HuH-7 (cell line): ENCODE measurements at regions not wholly inside any gene's neighbourhood (a gene's known extent, or its start where the extent isn't known, plus 50 kb on each side); places are given as distances from the start of the nearest gene placed in this dataset.
"Not testable (repeated sequence)": the region's sequence is repeated elsewhere in the genome, so short reads cannot be mapped to it uniquely, and the experiment has no call there.

Source experiments
- DNase-seq: peaks from one replicate; pipeline ENCODE4 v3.0.0; 2011; ENCODE audit warnings: low spot score

DNA sequence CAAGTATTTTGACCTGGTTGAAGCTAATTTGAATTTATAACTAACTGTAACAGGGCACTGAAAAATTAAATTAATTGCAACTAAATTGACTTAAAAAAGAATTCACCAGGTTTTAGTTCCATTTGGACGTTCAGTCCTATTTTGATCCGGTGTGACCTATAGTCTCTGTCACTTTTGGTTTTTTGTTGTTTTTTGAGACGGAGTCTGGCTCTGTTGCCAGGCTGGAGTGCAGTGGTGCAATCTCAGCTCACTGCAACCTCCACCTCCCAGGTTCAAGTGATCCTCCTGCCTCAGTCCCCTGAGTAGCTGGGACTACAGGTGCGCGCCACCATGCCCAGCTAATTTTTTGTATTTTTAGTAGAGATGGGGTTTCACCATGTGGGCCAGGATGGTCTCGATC is 91.2 kb downstream of the GADD45G start:
- not testable (repeated sequence) for DNase-seq

DNA sequence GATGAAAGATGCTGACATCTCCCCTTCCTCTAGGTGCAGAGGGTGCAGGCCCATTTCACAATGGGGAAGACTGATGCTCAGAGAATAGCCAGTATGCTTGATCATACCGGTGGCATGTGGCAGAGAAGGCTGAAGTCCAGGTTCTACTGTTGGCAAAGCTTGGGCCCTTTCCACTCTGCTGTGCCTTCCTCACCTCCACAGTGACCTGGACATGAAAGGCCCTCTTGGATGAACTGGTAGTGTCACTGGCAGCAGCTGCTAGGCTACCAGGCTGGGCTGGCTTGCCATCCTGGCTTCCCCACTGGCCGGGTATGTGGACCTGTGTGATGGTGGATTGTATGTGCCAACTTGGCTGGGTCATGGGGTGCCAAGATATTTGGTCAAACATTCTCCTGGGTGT is 92.0 kb downstream of the GADD45G start:
- DNase-seq = no peak

DNA sequence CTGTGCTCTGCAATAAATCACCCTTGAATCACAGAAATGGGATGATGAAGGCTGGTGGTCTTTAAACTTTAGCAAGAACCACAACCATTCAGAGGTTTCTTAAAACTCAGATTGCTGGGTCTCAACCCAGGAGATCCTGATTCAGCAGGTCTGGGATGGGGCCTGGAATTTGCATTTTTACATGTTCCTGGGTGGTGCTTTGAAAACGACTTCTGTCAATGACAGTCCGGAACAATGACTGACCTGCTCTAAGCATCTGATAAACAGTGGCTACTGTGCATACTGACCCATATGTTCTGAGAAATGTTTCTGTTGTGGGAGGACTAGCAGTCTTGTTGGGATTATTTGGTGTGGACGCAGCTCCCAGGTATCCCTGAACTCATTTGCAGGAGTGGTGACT is 92.7 kb downstream of the GADD45G start:
- no peak for DNase-seq

DNA sequence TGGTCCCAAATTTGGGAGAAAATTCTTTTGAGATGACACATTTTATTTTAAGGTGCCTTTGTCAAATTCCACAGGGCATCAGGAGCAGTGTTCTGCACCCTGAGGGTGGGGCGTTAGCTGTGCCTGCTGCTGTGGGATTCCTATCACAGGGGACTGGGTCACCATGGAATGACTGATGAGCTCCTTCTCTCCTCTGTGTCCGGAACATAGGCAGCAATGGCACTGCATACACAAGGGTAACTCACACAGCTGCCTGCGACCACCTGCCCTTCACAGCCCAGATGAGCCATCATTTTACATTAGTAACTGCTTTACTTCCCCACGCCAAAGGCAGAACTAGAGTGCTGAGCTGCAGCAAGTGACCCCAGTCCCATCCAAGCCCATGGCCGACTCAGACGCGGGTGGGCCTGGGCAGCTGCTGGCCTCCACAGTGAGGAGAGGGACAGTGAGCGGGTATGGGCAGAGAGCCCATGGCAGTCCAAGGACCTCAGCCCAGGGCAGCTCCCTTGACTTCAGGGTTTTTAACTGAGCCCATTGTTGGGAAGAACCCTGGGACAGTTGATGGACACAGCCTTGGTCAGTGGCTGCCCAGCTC is 93.7 kb downstream of the GADD45G start:
- DNase-seq = no peak

DNA sequence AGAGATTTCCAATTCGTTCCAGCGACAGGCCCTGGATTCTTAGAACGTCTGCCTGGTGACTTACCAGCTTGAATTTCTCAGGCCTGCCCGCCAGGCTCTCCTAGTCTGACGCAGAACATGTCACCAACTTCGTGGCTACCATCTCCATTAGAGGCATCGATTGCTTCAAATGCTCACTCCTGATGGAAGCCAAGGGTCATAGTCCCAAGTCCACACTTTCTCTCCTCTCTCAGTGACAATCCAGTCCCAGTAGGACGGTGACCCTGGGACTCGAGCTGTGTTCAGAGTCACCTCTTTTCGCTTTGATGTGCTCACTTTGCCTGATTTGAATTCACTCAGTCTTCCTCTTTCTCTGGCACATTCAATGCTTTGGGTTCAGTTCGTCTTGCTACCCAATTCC is 94.8 kb downstream of the GADD45G start:
- no peak for DNase-seq

DNA sequence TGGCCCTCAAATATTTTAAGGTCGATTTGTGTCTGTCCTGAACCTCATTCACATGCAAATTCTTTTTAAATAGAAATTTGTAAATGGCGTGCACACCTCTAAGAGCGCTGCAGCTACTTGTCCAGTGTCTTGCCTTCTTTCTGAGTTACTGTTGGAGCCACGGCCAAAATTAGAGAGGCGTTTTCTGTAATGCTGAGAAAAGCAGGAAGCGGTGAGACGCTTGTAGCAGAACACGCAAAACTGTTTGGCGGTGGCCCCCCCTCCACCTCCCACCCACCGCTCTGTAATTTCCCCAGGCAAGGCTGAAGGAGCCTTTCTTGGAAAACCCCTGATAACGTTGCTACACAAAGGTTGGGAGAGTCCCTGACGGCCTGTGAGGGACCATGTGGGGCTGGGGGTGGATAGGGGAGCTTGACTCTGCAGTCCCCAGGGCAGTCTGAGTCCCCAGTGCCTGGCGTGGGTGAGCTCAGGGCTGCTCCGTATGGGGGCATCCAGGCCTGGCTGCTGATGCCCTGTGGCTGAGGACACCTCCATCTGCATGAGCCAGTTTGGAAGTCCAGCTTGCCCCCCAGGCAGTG is 96.5 kb downstream of the GADD45G start:
- no peak for DNase-seq

DNA sequence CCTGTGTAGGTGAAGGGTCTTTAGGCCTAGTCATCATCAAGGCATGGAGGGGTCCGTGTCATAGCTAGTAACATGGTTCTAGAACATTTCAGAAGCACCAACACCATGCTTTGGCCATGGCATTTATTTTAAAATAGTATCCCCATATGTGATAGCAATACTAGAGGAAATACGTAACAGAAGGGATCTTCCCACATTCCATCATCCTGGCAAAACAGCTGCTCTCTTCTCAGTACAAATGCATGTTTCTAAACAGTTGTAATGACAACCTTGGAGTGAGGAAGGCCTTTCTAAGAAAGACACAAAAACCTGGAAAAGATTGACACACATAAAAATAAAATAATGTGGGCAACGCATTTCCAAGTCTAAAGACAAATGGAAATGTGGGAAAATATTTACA is 97.6 kb downstream of the GADD45G start:
- DNase-seq = no peak

DNA sequence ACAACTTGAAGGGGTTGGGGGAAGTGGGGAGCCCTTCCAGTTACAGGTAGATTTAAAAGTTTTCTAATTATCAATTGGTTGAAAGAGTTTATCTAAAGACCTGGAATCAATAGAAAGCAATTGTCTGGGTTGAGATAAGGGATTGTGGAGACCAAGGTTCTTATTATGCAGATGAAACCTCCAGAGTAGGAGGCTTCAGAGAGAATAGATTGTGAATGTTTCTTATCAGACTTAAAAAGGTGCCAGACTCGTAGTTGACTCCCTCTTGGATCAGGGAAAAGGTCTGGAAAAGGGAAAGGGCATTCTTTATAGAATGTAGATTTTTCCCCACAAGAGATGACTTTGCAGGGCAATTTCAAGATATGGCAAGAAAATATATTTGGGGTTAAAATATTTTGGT is 100.8 kb downstream of the GADD45G start:
- DNase-seq = no peak

DNA sequence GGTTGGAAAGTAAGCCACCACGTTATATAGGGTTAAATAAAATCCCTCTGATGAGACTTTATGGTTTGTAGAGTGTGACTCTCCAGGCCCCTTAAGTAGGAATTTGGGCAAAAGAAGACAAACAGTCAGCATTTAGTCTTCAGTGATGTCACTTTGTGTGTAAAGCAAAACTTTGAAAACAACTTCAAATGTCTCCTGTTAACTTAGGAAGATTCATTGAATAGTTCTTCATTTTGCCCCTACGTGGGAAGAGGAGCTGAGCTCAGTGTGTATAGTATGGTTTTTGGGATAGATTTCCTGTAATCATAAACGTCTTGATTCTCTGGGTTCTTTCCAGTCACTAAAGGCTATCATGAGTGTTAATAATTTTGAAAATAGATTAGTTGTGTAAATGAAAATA is 101.3 kb downstream of the GADD45G start:
- no peak for DNase-seq

DNA sequence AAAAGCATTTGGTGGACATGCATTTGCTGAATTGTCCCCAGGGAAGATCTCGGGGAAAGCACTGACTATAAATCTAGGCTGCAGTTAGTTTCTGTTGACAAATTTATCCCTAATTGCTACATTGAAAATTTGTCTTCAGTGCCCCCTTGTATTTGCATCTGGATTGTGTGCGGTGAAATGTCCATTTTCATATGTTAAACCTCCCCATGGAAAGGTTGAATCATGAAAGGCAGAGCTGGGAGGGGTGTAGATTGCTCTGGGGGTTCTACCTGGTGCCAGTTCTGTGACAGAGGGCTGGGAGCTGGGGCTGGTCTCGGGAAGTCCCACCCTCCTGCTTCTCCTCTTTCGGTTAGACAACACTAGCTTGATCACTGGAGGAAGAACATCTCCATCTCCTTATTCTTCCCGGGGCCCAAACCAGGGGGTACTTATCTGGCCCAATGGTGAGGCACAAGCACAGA is 101.9 kb downstream of the GADD45G start:
- DNase-seq = no peak

DNA sequence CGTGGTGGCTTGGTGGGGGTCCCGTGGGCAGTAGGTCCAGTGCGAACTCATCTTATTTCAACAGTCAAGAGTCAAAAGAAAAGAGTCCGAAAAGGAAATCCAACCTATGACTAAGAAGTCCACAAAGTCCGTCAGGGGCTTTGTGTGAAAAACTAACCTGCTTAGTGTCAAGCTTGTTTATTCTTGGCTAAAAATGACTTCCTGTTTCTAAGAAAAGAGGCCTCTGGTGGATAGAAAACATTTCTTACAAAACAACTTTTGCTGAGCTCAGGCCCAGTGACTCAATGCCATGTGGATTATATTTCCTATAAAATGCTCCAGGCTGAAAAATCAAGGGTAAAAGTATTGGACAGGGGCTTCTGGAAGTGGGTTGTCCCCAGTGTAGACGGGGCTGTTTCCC is 105.9 kb downstream of the GADD45G start:
- DNase-seq = no peak

DNA sequence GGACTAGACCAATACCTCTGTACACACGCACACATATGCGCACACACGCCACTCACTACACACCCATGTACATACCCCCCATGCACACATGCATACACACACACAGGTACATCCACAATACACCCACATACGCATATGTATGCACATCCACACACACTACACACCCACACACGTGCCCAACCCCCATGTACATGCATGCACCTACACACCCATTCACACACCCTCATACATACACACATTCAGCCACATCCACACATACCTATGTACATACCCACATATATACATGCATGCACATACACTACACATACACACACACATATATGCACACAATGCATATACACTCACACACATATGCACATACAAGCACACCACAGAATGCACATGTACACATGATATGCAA is 107.1 kb downstream of the GADD45G start:
- DNase-seq = no peak

DNA sequence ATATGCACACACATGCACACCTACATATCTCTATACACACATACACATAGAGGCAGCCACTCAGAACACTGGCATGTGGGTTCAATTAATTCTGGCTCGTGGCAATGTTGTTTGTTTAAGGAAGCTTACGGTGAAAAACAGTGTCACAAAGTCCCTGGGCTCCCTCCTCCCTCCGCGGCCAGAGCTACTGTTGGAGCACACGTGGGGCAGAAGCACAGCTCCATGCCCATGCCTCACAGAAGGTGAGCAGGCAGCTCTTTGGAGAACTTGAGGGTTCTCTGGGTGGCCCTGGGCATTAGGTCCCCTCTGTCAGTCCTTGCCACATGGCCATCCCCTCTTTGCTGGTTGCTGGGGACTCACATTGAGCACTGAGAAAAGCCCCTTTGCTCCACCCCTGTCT is 107.5 kb downstream of the GADD45G start:
- no peak for DNase-seq

DNA sequence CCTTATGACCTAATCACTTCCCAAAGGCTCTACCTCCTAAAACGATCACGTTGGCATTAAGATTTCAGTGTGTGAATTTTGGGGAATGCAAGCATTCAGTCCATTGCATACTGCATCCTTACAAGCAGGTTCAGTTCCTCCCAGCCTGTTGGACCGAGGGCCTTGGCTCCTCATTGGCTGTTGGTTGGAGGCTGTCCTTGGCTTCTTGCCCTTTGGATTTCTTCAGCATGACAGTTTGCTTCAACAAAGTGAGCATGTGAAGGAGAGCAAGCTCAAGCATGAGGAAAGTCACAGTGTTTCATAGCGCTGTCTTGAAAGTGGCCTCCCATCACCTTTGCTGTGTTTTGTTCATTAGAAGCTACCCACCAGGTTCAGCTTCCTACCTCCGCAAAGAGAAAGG is 109.5 kb downstream of the GADD45G start:
- DNase-seq = no peak

DNA sequence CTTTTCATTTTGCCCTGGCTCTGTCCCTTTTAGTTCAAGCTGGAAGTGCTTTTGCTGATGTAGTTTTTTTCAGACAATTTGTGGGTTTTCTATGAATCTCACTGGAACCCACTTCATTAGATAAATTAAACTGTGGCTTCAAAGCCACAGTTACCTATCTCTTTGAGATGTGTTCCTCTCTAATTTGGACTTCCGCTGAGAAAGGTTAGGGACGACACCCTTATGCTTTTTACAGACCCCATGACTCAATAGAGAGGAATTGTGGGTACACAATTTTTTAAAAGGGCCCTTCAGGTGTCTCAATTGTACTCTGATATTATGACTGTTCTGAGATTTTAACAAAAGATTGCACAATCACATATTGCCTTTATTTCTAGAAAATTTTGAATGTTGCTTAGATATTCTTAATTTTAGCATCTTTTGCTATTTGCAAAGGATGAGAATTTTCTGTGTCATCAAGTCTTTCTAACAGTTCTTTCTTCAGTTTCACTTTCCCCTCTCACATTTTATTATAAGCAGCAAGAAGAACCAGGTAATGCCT is 110.6 kb downstream of the GADD45G start:
- no peak for DNase-seq

DNA sequence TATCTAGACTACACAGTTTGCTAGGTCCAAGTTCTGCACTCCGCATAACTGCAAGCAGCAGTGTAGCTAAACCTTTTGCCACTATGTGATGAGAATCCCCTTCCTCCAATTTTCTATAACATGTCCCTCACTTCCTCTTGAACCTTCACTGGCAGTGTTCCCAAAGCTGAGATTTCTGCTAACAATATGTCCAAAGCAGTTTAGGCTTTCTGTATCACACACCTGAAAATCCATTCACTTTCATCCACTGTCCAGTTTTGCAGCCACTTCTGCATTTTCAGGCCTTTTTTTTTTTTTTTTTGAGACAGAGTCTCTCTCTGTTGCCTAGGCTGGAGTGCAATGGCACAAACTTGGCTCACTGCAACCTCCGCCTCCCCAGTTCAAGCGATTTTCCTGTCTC is 111.1 kb downstream of the GADD45G start:
- DNase-seq = no peak

DNA sequence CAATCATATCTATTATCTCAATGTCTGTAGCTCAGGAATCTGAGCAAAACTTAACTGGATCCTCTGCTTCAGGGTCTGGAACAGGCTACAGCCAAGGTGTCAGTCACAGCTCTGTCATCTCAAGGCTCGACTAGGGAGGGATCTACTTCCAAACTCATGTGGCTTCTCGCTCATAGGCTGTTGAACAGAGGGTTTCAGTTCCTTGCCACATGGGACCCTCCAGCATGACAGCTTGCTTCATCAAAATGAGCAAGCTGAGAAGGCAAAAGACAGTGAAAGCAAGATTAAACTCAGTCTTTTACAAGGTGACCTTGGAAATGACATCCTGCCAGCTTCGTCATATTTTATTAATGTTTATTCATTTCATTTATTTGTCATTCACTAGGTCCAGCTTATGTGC is 111.7 kb downstream of the GADD45G start:
- no peak for DNase-seq

DNA sequence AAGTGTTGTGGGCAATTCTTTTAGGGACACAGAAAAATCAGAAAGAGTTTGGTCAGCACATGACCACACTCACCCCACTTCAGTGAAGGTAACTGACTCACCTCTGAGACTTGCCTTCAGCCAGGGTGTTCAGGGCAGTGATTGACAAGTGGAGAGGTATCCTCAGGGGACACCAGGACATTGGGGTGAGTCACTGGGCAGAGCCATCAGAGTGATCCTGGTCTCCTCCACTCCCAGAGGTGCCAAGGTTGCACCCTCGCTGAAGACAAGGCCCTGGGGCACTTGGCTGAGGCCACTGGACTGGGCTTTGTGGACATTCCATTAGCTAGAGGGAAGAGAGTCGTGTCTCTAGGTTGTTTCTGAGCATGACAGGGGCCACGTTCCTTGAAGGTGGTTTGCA is 113.4 kb downstream of the GADD45G start:
- DNase-seq = no peak

DNA sequence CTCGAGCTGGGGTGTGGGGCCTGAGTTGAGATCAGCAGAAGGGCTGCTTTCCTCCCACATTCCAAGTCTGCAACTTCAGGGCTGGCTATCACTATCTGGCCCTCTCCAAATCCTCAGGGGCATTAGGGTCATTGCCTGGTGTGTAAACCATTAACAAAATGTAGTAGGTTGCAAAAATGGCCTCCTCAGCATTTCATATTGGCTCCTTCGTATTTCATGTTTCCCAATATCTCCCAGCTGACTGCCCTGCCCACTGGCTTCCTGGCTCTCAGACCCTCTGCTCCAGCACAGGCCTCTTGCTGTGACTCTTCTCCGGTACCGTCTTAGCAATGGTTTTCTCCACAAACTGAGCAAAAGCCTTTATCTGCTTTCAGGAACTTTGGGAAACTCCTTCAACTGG is 113.8 kb downstream of the GADD45G start:
- no peak for DNase-seq

DNA sequence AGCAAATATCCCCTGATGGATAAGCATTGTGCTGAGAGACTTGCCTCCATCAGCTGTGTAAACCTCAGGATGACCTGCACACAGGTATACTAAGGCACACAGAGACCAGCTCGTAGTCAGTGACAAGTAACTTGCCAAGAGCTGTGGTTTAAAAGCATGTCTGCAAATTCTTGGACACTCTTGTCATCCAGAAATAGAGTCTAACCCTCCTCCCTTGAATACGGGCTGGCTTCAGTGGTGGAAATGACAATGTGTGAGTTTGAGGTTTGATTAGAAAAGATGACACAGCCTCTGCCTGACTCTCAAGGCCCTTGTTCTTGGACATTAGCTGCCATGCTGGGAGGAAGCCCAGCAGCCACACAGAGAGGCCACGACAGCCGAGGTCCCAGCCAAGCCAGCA is 114.4 kb downstream of the GADD45G start:
- DNase-seq = no peak

DNA sequence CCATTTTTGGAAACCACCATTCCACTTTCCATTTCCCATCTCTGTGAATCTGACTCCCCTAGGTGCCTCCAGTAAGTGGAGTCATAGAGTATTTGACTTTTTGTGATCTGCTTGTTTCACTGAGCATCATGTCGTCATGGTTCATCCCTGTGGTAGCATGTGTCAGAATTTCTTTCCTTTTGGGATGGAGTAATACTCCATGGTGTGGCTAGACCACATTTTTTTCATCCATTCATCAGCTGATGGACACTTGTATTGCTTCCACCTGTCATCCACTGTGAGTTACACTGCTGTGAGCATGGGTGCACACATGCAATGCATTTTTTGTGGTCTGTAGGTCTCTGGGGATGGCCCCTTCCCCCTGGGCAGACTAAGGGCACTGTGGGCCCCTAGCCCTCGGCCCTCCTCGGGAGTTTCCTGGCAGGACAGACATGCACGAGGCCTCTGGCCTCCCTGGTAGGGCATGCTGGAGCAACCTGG is 115.9 kb downstream of the GADD45G start:
- no peak for DNase-seq

DNA sequence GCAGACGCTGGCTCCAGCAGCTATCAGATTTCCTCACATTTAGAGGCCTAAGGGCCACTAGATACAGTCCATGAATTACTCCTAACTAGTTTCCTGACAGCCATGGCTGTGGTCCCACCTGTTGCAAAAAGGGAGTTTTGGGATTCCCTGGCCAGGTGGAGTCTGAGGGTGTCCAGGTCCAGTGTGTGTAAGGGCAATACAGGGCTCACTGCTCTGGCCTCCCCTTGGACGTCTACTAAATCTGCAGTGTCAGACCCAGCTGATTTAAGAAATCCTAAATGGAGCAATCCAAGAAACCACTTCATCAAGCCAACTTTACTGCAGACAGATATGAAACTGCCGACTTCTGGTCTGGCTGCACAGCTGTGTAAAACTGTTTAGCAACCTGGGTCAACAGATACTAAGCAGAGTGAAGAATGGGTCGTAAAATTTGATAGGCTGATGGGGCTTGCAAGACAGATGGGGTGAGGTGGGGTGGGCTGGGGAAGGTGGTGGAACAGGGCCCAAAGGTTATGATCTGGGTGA is 116.4 kb downstream of the GADD45G start:
- DNase-seq = no peak

DNA sequence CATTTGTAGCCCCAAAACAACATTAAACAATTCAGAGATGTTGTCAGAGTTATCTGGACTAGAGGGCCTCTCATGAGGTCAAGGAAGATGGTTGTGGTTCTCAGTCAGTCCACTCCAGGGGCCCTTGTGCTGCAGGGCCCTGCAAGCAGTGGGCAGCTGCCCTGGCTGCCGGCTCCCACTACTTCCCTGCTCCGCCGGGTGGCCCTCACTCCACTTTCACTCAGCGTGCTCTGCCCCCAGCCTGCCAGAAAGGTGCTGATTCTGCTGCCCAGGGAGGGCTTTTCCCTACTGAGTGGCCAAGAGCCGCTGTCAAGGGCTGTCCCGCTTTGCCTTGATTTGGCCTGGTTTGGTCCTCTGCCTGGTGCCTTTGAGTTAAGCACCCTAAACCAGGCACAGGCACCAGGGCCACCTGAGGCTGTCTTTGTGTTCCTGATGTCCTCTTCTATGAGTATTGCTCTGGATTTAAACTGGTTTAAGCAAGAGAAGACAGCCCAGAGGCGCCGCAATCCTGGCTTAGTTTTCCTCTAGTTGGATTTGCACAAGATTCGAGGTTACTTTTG is 117.2 kb downstream of the GADD45G start:
- DNase-seq = no peak
